GM12872 (cell line): ENCODE measurements at regions not wholly inside any gene's neighbourhood (a gene's known extent, or its start where the extent isn't known, plus 50 kb on each side); places are given as distances from the start of the nearest gene placed in this dataset.

Source experiments
- TF ChIP-seq, protein P1 (sequence below): IDR thresholded peaks from 3 replicates; pipeline ENCODE4 v1.5.1; 2011; ENCODE audit warnings: low read depth, mild to moderate bottlenecking, low read length, moderate library complexity; ENCODE audit not compliant: insufficient read depth

DNA sequence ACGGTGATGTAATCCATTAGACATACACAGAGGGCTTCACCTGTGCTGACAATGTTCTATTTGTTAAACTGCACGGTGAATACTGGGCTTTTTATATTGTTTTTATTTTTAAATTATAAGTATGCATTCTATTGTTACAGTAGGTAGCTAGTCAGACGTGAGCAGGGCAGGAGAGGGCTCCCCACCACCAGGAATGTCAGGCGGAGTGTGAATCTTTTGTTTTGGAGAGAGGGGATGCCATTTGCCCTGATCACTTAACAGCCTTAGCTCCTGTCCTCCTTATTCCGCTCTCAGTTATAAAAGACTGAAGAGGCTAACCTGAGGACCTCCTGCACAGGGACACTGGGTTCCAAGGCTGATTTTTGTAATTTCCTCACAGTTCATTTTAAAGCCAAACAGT, 151.6 kb upstream of the TAPT1 start:
- TF ChIP-seq, protein P1, sequence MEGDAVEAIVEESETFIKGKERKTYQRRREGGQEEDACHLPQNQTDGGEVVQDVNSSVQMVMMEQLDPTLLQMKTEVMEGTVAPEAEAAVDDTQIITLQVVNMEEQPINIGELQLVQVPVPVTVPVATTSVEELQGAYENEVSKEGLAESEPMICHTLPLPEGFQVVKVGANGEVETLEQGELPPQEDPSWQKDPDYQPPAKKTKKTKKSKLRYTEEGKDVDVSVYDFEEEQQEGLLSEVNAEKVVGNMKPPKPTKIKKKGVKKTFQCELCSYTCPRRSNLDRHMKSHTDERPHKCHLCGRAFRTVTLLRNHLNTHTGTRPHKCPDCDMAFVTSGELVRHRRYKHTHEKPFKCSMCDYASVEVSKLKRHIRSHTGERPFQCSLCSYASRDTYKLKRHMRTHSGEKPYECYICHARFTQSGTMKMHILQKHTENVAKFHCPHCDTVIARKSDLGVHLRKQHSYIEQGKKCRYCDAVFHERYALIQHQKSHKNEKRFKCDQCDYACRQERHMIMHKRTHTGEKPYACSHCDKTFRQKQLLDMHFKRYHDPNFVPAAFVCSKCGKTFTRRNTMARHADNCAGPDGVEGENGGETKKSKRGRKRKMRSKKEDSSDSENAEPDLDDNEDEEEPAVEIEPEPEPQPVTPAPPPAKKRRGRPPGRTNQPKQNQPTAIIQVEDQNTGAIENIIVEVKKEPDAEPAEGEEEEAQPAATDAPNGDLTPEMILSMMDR = no peak

DNA sequence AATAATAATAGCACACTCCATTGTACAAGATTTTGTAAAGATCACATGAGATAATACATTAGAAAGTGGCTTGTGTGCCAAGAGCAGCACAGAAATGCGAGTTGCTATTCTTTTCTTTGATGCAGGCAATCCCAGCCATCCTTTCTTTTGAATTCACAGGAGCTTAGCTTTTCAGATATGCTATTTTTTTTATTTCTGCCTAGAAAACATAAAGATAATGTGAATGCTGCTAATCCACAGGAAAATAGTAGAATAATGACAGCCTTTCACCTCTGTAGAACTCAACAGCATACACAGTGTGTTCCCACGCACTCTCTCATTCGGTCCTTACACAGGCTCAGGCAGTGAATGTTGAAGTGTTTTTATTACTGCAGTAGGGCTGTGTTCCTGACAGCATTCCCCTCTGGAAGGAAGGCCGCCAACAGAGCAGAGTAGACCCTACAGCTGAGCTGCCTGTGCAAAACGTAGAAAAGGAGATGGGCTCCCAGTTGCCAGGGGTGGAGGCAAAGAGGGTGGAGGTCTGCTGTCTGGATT, 138.8 kb upstream of the TAPT1 start:
- TF ChIP-seq, protein P1 = no peak

DNA sequence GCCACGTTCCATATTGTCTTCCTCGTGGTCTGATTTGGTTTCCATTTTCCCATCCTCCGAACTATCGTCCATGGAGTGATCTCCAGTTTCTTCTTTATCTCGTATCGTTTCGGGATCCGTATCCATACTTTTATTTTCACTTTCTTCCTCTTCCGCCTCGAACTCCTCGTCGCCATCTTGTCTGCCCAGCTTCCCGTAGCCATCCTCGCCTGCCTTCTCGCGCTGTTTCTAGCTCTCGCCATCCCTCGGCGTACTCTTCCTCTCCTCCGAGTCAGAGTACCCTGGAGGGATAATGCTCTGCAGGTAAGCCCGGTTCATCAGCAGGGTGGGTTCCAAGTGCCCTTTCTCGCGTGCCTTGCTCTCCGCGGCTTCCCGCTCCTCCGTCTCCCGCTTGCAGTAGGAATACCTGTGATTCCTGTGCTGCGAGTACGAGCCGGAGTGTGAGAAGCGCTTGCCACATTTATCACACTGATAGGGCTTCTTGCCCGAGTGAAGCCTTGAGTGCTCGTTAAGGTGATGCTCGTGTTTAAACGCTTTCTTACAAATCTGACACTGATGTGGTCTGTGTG, 134.5 kb upstream of the TAPT1 start:
- TF ChIP-seq, protein P1 = no peak

DNA sequence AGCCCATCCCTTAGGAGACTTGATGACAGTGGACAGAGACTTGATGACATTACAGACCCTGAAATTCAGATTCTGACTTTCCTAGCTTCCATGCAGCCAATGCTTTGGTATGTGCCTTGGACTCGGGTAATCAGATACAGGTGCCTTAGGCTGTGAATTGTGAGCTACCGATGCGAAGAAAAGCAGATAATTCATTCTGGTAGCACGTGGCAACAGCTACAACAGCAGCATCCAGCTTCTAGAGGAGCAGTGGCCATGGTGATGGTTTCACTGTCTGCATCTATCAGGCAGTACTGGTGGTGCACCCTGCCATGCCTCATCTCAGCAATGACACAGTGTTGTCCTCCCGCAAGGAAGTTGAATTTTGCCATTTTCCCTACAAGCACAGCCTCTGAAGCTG, 126.9 kb upstream of the TAPT1 start:
- TF ChIP-seq, protein P1 = no peak

DNA sequence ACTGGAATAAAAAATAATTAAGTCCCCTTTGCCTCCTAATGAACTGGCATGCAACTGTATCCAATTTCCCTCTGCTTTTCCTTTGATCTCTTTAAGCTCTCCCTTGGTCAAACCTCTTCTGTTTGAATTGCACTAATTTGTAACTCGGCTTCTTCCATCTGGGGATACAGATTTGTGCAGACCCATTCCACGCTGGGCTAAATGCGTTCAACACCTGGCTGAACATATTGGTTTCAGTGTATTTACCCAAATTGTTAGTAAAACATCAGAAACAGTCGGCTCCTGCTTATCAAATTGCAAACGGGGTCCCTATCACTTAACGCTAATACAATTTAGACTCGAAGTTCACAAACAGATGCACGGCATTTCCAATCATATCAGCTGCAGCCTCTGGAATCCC, 124.9 kb upstream of the TAPT1 start:
- TF ChIP-seq, protein P1 = no peak

DNA sequence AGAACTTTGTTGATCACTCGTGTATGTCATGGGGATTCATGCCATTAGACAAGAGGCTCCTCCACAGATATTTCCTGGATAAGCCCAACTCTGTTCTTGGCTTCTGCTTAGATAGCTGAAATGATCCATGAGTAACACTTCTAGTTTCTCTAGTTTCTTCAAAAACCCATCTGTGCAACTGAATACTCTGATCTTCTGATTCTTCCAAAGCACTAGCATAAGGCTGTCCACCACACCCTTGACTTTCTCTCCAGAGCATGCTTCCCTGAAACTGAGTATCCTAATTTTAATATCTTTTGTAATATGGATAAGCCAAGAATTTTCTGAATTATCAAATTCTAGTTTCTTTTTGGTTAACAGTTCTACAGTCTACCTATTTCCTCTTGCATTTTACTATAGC, 118.6 kb upstream of the TAPT1 start:
- TF ChIP-seq, protein P1 = no peak

DNA sequence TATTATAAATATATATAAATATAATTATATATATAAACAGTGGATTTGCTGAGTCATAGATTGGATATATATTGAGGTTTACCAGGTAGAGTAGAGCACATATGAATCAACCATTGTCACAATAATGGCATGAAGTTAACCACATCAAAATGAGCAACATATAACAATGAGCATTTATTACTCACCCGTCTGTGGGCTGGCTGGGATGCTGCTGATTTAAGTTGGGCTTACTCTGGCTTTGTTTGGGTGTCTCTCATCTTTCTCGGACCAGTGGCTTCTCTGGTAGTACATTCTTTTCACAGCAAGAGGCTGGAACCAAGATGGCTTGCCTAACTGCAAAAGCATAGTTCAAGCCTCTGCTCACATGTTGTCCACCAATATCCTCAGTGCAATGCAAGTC, 111.7 kb upstream of the TAPT1 start:
- TF ChIP-seq, protein P1 = no peak
